Epithelial cell of esophagus (primary cell): ENCODE measurements at regions not wholly inside any gene's neighbourhood (a gene's known extent, or its start where the extent isn't known, plus 50 kb on each side); places are given as distances from the start of the nearest gene placed in this dataset.

Source experiments
- DNase-seq: peaks from one replicate; pipeline ENCODE4 v3.0.0; 2010; ENCODE audit warnings: low read depth
- H3K4me3 ChIP-seq: 2 replicates; pipeline ENCODE4 v1.5.1; 2011; ENCODE audit warnings: mild to moderate bottlenecking, low read length, control low read depth
- TF ChIP-seq, protein P1 (sequence below): IDR thresholded peaks from 2 replicates; pipeline ENCODE4 v1.5.1; 2011; ENCODE audit warnings: low read depth, mild to moderate bottlenecking, low read length, control low read depth, inconsistent platforms; ENCODE audit not compliant: insufficient read depth; ENCODE audit errors: missing control alignments

DNA sequence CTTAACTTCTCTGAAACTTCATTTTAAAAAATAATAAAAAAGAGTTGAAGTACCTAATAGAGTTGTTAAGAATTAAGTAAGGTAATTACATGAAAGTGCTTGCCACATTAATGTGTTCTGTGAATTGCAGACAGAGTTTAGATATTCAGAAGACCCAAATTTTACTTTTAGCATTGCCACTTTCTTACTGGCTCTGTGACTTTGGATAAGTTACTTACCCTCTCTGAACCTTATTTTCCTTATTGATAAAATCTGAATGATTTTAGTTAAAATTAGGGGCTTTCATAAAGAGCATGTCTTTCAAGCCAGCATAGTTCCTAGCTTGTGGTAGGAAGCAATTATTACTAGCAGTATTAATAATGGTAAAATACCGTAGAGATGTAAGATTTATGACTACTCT, 101.2 kb upstream of the CREB1 start:
- no peak for DNase-seq
- TF ChIP-seq, protein P1, sequence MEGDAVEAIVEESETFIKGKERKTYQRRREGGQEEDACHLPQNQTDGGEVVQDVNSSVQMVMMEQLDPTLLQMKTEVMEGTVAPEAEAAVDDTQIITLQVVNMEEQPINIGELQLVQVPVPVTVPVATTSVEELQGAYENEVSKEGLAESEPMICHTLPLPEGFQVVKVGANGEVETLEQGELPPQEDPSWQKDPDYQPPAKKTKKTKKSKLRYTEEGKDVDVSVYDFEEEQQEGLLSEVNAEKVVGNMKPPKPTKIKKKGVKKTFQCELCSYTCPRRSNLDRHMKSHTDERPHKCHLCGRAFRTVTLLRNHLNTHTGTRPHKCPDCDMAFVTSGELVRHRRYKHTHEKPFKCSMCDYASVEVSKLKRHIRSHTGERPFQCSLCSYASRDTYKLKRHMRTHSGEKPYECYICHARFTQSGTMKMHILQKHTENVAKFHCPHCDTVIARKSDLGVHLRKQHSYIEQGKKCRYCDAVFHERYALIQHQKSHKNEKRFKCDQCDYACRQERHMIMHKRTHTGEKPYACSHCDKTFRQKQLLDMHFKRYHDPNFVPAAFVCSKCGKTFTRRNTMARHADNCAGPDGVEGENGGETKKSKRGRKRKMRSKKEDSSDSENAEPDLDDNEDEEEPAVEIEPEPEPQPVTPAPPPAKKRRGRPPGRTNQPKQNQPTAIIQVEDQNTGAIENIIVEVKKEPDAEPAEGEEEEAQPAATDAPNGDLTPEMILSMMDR: no peak
- H3K4me3 ChIP-seq: no peak overlapping the region

DNA sequence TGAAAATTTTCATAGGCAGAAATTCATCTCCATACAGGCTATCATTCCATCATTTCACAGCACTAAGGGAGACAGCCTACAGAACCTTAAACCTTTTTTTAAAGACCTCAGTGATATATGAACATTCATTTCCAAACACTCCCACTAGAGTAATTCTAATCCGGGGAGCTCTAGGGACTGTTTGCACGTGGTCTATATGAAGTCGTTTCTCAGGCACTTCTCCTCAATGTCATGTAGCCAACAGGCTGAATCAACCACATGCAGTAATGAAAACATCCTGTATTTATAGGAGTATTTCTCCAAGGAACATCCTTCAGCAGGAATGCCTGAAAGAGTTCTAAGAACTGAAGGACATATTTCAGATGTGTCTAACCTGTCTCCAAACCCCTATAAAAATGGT, 97.3 kb upstream of the CREB1 start:
- TF ChIP-seq, protein P1: no peak
- no peak for DNase-seq

DNA sequence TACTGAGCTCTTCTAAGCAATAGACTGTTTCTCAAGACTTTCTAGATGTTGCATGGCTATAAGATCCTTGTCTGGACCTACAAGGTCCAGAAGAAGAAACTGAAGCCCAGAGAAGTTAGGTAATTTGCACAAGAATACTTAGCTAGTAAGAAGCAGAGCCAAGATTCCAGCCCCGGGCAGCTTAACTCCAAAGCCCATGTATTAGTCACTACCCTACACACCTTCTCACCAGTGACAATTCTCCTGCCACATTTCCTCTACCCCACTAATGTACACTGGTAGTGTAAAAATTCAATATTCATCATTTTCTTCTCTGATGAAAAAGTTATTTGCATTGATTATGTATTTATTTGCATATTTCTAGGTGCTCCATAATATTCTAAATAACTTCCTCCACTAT, 95.5 kb upstream of the CREB1 start:
- TF ChIP-seq, protein P1: no peak
- H3K4me3 ChIP-seq: no peak overlapping the region
- peak; percentile 82 for DNase-seq

More for the DNA sequence above, 97.3 kb upstream of the CREB1 start:
- H3K4me3 ChIP-seq: no peak overlapping the region

DNA sequence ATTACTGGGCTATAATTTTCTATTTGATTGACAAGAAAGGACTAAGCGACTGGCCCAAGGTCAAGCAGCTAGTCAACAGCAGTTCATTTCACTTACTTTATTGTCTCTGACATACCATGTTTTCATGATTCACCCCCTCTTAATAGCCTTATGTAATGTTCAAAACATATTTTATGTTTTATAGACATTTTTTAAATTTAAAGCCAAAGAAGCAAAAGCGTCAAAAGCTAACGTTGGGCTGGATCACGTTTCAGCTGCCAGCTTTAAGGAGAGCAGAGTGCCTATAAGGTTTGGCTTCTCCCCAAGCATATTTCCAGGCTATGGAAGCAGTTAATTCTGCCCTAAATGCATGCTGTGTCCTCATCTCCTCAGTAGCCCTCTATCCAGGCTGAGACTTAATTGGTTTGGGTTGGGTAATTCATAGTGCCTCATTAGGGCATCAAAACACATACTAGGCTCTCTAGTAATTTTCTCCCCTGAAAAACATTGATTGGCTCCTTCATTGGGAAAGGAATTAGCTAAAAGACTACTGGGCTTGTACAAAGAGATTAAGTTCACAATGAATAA, 94.8 kb upstream of the CREB1 start:
- DNase-seq: no peak
- TF ChIP-seq, protein P1: no peak

DNA sequence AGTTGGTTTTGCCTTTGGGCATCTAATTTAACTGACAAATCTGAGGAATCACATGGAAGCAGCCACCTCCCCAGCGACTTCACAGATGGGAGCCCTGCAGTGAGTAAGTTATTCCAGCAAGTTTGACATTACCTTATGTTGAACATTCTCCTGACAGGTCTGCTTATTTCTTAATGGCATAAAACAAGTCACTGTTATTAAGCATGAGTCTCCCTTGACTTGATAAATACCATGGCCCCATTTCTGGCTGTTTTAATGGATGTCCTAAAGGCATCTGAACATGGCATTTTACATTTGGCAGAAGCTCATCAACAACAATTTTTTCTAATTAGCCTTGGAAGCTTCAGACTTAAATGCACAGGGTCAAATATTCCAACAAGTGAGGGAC, 92.6 kb upstream of the CREB1 start:
- TF ChIP-seq, protein P1: no peak
- H3K4me3 ChIP-seq: no peak overlapping the region
- DNase-seq: no peak

More for the DNA sequence above, 94.8 kb upstream of the CREB1 start:
- H3K4me3 ChIP-seq: no peak overlapping the region

DNA sequence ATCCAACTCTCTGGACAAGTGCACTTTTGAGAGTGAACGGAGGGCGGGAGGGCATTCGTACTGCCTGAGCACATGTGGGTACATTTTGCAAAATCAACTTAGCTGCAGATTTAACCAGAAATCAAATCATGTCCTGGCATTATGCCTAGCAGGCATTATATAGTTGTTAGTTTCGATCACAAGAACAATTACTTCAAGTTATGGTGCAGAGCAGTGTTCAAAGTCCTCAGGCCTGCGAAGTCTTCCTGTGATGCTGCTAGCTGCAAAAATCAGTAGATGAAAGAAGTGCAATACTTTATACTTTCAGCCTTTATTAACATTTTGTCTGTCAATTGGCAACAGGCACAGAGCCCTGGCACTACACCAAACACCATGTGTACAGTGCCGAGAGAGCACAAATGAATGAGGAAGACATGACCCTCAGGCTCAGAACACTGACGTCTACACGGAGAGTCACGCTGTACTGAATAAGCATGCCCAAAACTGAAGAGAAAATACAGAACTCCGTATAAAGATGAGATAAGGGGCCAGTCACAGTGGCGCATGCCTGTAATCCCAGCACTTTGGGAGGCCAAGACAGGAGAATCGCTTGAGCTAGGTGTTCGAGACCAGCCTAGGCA, 92.1 kb upstream of the CREB1 start:
- no peak overlapping the region for H3K4me3 ChIP-seq
- DNase-seq: peak; percentile 14
- TF ChIP-seq, protein P1: no peak
